IPS-18a (cell line): ENCODE measurements at regions not wholly inside any gene's neighbourhood (a gene's known extent, or its start where the extent isn't known, plus 50 kb on each side); places are given as distances from the start of the nearest gene placed in this dataset.

Source experiments
- H3K27ac ChIP-seq: one replicate; pipeline ENCODE4 v1.5.1; 2013; ENCODE audit warnings: low read length
- H3K27me3 ChIP-seq: one replicate; pipeline ENCODE4 v1.6.1; 2013; ENCODE audit warnings: mild to moderate bottlenecking, low read length; ENCODE audit not compliant: control insufficient read depth, insufficient read depth
- H3K36me3 ChIP-seq: one replicate; pipeline ENCODE4 v1.6.1; 2013; ENCODE audit warnings: low read depth, low read length; ENCODE audit not compliant: control insufficient read depth
- H3K4me1 ChIP-seq: one replicate; pipeline ENCODE4 v1.6.1; 2013; ENCODE audit warnings: low read depth, low read length; ENCODE audit not compliant: control insufficient read depth
- H3K4me3 ChIP-seq: one replicate; pipeline ENCODE4 v1.5.1; 2013; ENCODE audit warnings: low read length
- H3K9ac ChIP-seq: one replicate; pipeline ENCODE4 v1.6.1; 2013; ENCODE audit warnings: mild to moderate bottlenecking, low read length, moderate library complexity
- H3K9me3 ChIP-seq: one replicate; pipeline ENCODE4 v1.6.1; 2013; ENCODE audit warnings: low read depth, low read length; ENCODE audit not compliant: control insufficient read depth

DNA sequence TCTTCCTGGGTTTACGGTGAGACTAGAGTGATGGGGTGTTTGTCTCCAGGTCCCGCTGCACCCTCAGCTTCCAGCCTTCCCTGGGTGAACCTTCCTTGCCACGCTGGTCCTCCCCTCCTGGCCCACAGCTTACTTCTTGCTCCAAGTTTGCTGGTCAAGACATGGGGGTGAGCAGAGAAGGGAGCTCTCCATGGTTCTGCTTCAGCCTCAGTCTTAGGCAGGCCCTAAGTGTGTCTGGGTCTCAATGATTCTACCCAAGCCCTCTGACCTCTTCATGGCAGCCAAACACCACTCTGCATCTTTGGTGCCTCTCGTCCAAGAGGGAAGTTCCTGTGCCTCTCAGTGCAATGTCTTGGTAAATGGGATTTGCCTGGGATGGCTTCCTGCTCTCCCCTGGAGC lies 356.5 kb upstream of the KLF6 start:
- H3K9me3 ChIP-seq, result peaks cover 7% of the 10 kb centered on the region
- no peaks in the 10 kb centered on the region for H3K36me3 ChIP-seq
- H3K9ac ChIP-seq, result no peak overlapping the region
- H3K27me3 ChIP-seq, result no peaks in the 10 kb centered on the region
- H3K4me3 ChIP-seq, result no peak overlapping the region
- peaks cover 6% of the 10 kb centered on the region for H3K4me1 ChIP-seq
- H3K27ac ChIP-seq, result no peak overlapping the region

- Histone ChIP-seq H3K27me3 (no peaks in the 10 kb centered on the region), H3K4me3 (no peak overlapping the region), H3K4me1 (no peaks in the 10 kb centered on the region), H3K36me3 (no peaks in the 10 kb centered on the region), H3K9me3 (peaks cover 7% of the 10 kb centered on the region), H3K27ac (no peak overlapping the region), H3K9ac (no peak overlapping the region)
These were observed 353.2 kb upstream of the KLF6 start for GRCh38 chr10:4138146-4138721.

- Histone ChIP-seq H3K9me3 (peaks cover 7% of the 10 kb centered on the region), H3K36me3 (no peaks in the 10 kb centered on the region), H3K9ac (no peak overlapping the region), H3K4me1 (no peaks in the 10 kb centered on the region), H3K27me3 (no peaks in the 10 kb centered on the region), H3K27ac (no peak overlapping the region), H3K4me3 (no peak overlapping the region)
These were observed 352.3 kb upstream of the KLF6 start for GRCh38 chr10:4137299-4137698.

DNA sequence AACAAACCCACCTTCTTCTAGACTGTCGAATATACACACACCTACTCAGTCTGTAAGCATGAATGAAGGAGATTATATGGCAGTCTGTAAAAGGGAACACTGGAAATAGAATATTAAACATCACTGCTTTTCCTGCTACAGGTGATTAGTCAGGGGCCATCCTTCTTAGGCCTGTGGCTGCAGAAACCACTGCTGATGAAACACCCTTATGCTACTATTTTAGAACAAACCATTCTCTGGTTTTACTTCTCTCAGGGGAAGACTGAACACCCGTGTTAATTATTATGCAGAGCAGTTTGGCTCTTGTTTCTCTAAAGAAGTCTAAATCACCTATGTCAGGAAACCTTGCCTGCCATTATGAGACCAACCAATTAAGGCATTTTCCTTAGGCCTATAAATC lies 351.1 kb upstream of the KLF6 start:
- Histone ChIP-seq H3K9ac (no peak overlapping the region), H3K27ac (no peak overlapping the region), H3K4me3 (no peak overlapping the region), H3K36me3 (no peaks in the 10 kb centered on the region), H3K9me3 (peaks cover 7% of the 10 kb centered on the region), H3K27me3 (no peaks in the 10 kb centered on the region), H3K4me1 (no peaks in the 10 kb centered on the region)

GRCh38 chr10:4132216-4132556 lies 347.2 kb upstream of the KLF6 start:
- H3K36me3 ChIP-seq, result no peaks in the 10 kb centered on the region
- no peak overlapping the region for H3K27ac ChIP-seq
- no peaks in the 10 kb centered on the region for H3K27me3 ChIP-seq
- no peak overlapping the region for H3K9ac ChIP-seq
- H3K9me3 ChIP-seq, result no peaks in the 10 kb centered on the region
- H3K4me1 ChIP-seq, result peaks cover 9% of the 10 kb centered on the region
- no peak overlapping the region for H3K4me3 ChIP-seq

- H3K9ac ChIP-seq, result no peak overlapping the region
- H3K4me1 ChIP-seq, result peaks cover 9% of the 10 kb centered on the region
- no peaks in the 10 kb centered on the region for H3K9me3 ChIP-seq
- no peaks in the 10 kb centered on the region for H3K36me3 ChIP-seq
- no peak overlapping the region for H3K4me3 ChIP-seq
- H3K27me3 ChIP-seq, result no peaks in the 10 kb centered on the region
- no peak overlapping the region for H3K27ac ChIP-seq
These were observed 346.6 kb upstream of the KLF6 start for GRCh38 chr10:4131407-4132215.

GRCh38 chr10:4130685-4131084 lies 345.7 kb upstream of the KLF6 start:
- H3K4me3 ChIP-seq, result no peak overlapping the region

GRCh38 chr10:4129866-4130477 lies 345.0 kb upstream of the KLF6 start:
- no peaks in the 10 kb centered on the region for H3K9me3 ChIP-seq
- H3K27ac ChIP-seq, result no peak overlapping the region
- H3K9ac ChIP-seq, result no peak overlapping the region
- no peaks in the 10 kb centered on the region for H3K27me3 ChIP-seq
- peaks cover 9% of the 10 kb centered on the region for H3K4me1 ChIP-seq
- no peaks in the 10 kb centered on the region for H3K36me3 ChIP-seq
- no peak overlapping the region for H3K4me3 ChIP-seq

More at GRCh38 chr10:4130685-4131084, 345.7 kb upstream of the KLF6 start:
- Histone ChIP-seq H3K9me3 (no peaks in the 10 kb centered on the region), H3K36me3 (no peaks in the 10 kb centered on the region), H3K27me3 (no peaks in the 10 kb centered on the region), H3K4me1 (peaks cover 9% of the 10 kb centered on the region), H3K9ac (no peak overlapping the region), H3K27ac (no peak overlapping the region)

GRCh38 chr10:4127518-4128315 lies 342.7 kb upstream of the KLF6 start:
- Histone ChIP-seq H3K9me3 (no peaks in the 10 kb centered on the region), H3K9ac (no peak overlapping the region), H3K27me3 (no peaks in the 10 kb centered on the region), H3K4me3 (no peak overlapping the region), H3K4me1 (peaks cover 9% of the 10 kb centered on the region), H3K36me3 (no peaks in the 10 kb centered on the region), H3K27ac (no peak overlapping the region)

- no peak overlapping the region for H3K27ac ChIP-seq
- H3K9me3 ChIP-seq, result no peaks in the 10 kb centered on the region
- H3K9ac ChIP-seq, result no peak overlapping the region
- no peaks in the 10 kb centered on the region for H3K36me3 ChIP-seq
- H3K27me3 ChIP-seq, result no peaks in the 10 kb centered on the region
- H3K4me1 ChIP-seq, result peaks cover 9% of the 10 kb centered on the region
- no peak overlapping the region for H3K4me3 ChIP-seq
These were observed 340.8 kb upstream of the KLF6 start for GRCh38 chr10:4125776-4126175.

DNA sequence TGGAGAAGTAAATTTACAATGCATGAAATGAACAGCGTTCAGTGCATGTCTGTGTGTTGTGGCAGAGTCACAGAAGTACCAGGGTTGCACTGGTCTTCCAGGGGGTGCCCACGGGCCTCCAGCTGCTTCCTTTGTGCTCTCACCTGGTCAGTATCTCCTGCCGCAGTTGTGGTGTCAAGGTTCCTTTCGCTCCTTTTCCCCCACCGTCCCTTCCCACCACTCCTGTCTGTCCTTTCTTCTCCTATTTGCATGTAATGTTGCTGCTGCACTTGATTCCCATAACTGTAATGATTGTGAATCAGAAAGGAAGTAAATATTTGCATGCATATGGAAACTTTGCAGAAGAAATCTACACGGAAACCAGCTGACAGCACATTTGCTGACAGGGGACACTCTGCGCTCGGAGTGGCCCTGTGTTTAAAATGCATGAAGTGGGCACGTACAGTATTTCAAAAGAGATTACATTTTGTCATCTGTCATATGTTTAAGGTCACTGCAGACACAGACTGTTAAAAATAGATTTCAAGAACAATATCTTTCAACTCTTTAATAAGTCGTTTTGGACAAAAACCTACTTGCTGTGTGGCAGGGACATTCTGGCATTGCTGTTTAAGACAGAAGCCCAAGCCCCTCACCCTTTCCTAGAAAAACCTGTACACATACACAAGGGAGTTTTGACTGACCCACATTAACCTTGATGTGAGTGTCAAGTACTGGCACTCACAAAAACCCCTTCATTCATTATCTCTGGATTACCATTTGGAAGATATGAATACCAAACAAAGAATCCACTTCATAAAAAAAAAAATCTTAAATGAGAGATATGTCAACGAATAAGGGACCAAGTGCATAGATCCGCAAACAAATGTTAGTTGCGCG lies 336.7 kb upstream of the KLF6 start:
- Histone ChIP-seq H3K9me3 (no peaks in the 10 kb centered on the region), H3K4me3 (no peak overlapping the region), H3K27ac (no peak overlapping the region), H3K36me3 (no peaks in the 10 kb centered on the region), H3K4me1 (no peaks in the 10 kb centered on the region), H3K9ac (no peak overlapping the region), H3K27me3 (no peaks in the 10 kb centered on the region)
